Inflammatory macrophage treated with lipopolysaccharide for 4 hours (primary cell): ENCODE measurements at regions not wholly inside any gene's neighbourhood (a gene's known extent, or its start where the extent isn't known, plus 50 kb on each side); places are given as distances from the start of the nearest gene placed in this dataset.
"Not testable (repeated sequence)": the region's sequence is repeated elsewhere in the genome, so short reads cannot be mapped to it uniquely, and the experiment has no call there.

Experiments
- DNase-seq: peaks from one replicate; pipeline ENCODE4 v3.0.0-alpha.2; 2020

DNA sequence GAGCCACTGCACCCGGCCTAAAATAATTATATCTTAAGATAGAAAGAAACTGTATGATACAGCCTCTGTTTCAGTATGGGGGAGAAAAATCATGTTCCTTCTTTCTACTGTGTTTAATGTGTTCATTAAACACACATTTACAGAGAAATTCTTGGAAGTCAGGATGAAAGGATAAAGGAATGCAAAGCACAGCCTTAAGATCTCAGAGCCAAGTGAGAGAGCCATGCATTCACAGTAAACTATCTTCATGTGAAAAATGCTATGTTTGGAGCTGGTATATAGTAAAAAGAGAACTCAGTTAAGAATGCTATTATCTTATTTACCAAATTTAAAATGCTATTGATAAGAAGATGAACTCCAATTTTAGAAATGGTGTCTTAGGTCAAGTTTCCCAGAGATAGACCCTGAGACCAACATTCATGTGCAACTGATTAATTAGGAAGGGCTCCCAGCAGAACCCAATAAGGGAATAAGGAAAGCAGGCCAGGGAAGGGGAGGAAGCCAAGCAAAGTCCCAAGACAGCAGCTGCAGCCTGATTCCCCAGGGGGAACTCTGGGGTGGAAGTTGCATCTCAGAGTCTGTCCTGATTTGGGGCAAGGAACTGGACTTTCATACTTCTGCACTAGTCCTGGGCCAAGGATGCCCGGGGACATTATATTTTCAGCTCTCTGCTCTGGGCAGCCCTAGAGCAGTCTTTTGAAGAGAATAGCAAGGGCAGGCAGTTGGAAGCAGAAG is 130.0 kb upstream of the ZNF648 start:
- DNase-seq: no peak

DNA sequence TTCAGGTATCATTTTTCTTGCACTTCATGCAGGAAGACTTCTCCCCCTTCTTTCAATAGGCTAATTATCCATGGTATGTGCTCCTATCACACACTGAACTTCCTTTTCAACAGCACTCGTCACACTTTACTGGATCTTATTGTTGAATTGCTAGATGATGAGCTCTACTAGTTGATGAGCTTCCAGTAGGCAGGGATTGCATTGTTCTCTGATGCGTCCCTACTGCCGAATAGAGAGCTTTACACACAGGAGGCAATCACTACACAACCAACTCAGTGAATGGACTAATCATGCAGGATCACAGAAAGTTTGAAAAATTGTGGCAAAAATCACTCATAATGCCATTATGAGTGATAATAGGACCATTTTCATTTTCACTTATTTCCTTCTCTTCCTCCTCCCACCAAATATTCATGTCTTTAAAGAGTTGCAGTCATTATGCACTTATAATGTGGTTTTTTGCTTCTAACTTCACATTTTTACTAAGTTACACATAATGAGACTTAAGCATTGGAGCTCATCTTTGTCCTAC is 128.1 kb upstream of the ZNF648 start:
- no peak for DNase-seq

DNA sequence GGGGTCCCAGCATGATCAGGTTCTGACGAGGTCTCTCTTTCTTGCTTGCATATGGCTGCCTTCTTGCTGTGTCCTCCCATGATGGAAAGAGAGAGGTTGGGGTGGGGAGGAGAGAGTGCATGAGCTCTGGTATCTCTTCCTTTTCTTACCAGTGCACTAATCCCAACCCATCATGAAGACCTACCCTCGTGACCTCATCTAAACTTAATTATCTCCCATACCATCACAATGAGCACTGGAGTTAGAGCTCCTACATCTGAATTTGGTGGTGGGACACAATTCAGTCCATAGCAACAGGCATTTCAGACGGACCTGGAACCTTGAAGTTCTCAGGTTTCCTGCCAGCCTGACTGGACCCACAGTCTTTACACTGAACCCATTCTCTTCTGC is 125.2 kb upstream of the ZNF648 start:
- DNase-seq: no peak

DNA sequence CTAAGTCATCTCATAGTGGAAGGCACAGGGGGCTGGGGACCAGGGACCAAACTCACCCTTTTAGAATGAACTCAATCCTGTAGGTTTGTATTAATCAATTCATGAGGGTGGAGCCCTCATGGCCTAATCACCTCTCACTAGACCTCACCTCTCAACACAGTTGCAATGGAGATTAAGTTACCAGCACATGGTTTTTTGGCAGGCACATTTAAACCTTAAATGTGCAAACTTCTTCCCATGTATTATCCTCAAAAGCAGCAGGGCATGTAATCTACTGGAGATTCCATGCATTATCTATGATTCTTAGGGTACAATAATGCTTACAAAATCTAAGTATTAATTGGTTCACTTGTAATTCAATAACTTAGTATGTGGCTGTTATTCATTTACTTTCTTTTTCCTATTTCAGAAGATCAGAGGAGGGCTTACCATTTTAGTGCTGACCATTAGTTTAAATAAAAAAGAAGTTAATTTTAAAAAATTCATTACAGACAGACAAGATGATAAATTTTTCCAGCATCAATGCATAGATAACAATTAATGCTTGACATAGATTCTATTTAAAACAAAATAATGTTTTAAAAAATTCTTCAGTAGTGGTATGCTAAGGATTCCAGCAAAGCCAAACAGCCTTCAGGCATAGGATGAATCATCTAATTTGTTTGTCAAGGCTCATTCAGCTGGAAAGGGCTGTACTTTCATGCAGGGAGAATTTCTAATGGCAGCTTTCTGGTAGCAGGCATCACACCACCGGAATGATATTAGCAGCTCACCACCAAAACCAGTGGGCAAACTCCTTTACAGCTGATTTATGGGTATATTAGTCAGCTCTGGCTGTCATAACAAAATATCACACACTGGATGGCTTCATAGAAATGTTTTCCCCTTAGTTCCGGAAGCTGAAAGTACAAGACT is 124.6 kb upstream of the ZNF648 start:
- no peak for DNase-seq

DNA sequence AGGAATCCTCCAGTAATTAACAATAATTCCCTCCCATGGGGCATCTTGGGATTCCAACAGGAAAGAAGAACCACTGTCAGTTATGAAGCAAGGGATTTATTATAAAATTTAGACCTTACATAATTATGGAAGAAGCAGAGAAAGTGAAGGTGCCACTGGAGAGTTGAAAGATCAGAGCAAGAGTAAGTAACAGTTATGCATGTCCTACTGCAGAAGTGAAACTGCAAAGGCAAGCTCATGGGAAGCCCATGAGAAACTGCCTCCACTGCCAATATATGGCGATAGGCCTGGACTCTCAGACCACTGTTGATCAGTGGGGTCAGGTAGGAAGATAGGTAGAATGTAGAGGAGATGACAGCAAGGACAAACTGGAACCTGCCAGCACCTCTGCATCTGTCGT is 123.6 kb upstream of the ZNF648 start:
- DNase-seq: peak; percentile 74

DNA sequence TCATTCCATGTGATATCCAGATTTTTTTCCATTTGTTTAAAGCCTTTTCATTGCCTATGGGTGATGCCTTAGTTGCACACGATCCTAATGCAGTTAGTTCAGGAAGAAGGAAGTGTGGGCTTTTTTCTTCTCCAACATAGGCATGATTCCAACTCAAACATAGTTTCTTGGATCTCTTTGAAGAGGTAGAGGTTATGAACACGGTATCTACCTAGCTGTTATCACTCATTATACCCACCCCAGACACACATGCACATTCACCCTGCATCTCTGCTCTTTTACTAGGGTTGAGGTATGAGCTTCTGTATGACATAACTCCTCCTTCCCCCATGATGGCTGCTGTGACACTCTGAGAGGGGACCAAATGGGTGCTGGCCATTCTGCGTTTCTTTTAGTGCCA is 122.1 kb upstream of the ZNF648 start:
- DNase-seq: no peak

DNA sequence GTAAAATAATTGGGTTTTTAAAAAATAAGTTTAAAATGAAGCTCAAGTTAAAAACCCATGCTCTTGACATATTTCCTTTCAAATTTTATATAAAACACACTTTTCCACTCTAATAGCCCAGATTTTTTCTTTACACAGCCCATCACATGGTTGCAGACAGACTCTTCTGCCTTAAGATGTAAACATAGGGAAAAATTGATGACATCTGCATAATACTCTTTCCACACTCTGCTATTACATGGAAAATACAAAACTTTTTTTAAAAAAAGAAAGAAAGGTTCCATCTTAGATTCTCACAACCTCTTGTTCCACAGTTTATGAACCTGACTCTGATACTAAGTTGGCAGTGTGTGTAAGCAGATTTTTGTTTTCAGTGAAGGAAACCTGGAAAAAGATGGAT is 120.8 kb upstream of the ZNF648 start:
- no peak for DNase-seq

DNA sequence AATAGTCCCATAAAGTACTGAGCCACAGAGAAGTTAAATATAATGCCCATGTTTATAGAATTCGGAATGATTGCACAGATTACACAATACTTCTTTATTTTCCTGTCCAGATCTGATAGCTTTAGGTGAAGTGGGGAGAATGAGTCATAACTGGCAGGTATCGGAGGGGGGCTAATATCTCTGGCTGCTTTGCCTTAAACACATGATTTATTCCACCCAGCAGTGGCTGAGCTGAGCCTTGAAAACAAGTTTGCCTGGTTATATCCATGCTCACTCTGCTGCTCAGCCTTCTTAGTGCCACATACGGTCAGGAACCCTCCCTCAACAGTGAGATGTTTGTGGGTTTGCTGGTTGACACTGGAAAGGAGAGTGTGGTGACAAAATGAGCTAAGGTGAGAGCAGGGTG is 119.7 kb upstream of the ZNF648 start:
- DNase-seq: no peak

DNA sequence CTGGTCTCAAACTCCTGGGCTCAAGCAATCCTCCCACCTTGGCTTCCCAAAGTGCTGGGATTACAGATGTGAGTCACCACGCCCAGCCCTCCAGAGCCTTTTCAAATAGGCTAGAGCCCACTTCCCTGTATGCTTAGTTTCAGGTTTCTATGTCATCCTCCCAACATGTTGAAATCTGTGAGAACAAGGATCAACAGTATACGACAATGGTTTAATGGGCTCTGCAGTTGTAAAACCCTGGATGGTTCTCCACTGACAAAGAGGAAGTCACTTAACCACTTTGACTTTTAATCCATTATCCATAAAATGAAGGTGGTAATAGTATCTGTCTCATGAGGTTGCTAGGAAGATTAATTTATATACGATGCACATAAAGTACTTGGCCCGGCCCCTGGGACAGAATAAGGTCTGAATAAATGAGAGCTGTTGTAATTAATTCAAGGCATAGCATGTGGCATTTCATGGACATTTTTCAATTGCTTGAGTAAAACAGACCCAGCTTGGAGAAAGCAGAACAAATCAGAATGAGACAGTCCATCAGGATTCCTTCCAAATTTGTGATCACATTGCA is 113.9 kb upstream of the ZNF648 start:
- DNase-seq: peak; percentile 94

DNA sequence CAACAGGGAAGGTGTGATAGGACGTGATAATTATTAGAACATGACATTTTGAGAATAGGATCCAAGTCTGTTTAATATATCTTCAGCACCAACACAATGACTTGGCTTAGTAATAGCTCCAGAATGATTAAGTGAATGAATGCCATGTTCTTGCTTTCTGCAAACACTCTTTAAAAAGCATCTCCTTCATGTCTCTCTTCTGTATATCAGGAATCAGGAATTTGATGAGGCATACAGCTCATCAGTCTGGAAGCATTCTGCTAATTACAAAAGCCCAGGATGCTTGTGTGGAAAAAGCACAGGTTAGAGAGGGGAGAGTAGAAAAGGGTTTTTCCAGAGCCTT is 113.0 kb upstream of the ZNF648 start:
- no peak for DNase-seq

DNA sequence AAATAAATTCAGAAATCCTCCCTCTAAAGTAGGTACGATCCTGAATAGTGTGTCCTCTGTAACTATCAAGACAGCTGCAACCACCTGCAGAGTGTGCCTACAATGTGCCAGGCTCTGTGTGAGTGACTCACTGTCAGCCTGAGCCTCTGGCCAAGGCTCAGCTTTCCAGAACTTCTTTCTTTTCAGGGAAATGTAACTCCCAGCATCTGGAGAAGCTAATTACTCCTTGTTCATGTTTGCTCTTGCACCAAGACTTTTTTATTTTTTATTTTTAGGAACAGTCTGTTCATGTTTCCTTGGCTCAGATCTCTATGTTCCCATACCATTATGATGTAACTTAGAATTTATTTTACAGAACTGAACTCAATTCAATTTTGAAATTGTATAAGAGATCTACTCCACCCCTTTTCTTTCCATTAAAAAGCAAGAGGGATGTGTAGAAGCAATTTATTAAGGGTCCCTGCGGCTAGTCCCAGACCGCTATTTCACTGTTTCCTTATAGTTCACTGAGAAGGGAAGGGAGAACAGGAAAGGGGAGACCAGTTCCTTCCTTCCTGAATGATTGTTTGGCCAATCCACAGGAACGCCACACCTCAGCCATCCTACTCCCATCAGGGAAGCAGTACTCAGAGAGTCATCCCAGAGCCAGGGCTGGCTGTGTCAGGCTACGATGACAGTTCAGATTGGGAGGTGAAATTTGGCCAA is 112.4 kb upstream of the ZNF648 start:
- DNase-seq: peak; percentile 46

DNA sequence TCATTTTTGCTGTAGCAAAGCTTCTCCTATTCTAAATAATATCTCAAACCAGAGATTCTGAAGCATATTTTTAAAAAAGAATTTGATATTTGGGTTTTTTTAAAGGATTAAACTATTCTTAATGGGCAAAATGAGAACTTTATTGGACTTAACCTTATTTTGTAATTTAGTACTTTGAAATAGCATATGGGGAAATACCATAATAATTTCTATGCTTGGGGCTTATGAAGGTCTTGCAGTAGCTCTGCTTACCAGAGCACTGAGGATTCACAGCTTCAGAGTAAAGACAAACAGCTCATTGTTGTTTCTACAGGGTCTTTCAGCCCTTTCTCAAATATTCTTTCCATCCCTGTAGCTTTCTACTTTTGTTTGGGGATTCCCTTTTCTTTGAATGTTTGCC is 111.2 kb upstream of the ZNF648 start:
- no peak for DNase-seq

DNA sequence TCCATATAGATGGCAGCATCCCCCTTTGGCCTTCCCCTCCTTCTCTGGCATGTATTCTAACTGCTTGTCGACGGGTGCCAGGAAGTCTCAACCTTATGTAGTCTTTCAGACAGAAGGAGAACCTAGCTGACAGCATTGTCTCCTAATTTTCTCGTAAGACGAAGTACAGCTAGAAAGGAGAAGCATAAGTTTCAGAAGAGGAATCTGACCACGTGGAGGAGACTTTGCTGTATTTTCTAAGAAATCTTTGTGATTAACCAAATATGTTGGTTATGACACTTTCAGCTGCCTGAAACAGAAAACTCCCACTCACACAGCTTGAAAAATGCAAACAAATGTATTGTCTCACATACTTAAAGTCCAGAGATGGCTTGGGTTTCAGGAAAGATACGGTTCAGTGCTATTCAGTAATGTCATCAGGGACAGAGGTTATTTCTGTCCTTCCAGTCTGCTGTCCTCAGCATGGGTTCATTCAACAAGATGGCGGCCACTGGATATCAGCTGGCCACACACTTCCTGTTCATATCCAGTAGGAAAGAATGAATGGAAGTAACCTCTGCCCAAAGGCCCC is 109.5 kb upstream of the ZNF648 start:
- peak; percentile 94 for DNase-seq

DNA sequence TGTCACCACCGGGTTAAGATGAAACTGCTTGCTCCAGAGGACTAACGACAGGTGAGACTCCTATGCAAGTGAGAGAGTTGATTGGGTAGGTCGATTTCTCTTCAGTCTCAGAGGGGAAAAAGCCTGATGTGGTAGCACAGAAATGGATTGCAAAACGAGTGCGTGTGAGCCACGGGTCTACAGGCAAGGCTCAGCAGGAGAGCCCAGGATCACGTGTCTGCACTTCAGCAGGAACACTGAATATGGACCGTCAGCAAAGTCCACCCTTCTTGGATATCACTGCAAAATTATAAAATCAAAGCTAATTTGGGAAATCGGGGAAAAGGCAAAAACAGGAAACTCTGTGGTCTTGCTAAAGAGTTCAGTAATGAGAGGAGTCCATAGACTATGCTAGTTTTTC is 107.7 kb upstream of the ZNF648 start:
- peak; percentile 69 for DNase-seq

DNA sequence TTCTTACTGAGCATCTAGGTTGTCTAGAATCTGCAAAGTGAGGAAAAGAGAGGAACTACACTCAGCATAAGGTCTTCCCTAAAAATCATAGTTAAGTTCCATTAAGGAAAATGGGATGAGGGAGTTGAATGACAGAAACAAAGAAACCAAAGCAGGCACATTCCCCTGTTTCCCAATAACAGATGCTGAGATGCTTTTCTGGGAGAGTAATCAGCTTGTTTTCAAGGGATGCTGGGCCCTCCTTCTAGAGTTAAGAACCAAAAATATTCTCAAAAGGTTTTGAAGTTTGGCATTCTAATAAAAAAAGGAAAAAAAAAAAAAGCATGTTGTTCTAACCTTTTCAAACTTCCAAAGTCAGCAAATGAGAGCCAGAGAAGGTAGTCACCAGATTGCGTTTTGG is 105.2 kb upstream of the ZNF648 start:
- DNase-seq: no peak

DNA sequence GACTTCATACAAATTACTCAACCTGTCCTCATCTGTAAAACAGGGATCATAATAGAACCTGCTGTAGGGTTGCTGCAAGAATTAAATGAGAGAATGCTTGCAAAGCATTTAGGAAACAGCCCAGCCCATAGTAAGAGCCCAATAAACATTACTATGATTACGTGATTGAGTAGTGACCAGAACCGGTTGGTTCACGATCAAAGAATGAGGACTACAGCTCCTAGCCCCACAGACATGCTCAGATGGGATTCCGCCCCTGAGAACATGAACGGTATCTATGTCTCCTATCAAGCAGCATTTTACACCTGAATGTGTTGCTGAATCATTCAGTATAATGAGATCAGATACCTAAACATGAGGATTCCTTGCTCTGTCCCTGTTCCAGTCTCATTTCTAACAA is 104.8 kb upstream of the ZNF648 start:
- no peak for DNase-seq

DNA sequence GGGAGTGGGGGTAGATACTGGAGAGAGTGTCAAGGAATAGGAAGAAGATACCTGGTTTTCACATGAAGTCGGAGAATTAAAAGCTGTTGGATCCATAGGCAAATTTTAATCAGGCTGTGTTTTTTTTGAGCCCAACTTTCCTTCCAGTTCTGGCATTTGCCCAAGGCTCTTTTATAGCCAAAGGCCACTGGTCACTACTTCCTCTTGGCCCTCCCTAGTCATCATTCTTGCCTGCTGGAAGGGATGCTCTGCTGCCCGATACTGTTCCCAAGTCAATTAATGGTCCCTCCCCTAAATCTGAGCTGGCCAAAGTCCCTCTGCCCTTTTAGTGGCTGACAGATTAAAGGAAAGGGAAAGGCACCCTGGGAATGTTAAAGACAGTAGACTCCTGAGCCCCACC is 102.8 kb upstream of the ZNF648 start:
- DNase-seq: no peak

DNA sequence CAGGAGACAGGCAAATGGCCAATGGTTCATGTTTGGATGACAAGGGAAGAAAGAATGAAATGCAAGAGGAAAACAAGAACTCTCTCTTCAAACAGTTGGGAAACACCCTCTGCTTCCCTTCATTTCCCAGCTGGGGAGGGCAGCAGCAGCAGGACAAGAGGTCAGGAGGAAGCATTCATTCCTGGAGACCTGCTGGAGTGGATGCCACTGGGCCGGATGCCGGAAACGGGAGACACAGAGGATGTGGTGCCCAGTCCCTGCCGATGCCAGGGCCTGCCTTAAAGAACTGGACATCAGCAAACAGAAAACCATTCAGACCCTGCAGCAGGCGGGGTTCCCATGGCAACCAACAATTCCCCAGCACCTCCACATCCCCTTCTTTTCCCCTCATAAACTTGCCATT is 102.3 kb upstream of the ZNF648 start:
- DNase-seq: no peak

DNA sequence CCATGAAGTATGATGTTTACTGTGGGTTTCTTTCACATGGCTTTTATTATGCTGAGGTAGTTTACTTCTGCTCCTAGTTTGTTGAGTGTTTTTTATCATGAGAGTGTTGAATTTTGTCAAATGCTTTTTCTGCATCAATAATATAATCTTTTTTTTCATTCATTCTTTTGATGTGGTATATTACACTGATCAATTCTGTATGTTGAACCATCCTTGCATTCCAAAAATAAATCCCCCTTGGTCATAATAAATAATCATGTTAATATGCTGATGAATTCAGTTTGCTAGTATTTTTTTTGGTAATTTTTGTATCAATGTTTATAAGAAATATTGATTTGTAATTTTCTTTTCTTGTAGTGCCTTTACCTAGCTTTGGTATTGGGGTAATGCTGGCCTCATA is 97.9 kb upstream of the ZNF648 start:
- DNase-seq: no peak

DNA sequence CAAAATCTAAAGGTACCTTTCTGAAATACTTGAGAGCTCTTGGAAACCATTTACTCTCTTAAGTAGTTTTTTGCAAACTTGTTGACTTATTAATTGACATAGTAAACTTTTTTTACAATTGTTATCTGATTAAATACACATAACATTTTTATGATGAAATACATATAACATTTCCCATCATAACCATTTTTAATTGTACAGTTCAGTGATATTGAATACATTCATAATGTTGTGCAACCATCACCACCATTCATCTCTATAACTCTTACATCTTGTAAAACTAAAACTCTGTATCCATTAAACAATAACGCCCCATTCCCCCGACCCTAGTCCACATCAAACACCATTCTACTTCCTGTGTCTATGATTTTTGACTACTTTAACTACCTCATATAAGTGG is 95.7 kb upstream of the ZNF648 start:
- DNase-seq: no peak

DNA sequence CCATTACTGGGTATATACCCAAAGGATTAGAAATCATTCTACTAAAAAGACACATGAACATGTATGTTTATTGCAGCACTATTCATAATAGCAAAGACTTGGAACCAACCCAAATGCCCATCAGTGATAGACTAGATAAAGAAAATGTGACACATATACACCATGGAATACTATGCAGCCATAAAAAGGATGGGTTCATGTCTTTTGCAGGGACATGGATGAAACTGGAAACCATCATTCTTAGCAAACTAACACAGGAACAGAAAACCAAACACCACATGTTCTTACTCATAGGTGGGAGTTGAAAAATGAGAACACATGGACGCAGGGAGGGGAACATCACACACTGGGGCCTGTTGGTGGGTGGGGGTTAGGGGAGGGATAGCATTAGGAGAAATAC is 92.9 kb upstream of the ZNF648 start:
- DNase-seq: not testable (repeated sequence)

DNA sequence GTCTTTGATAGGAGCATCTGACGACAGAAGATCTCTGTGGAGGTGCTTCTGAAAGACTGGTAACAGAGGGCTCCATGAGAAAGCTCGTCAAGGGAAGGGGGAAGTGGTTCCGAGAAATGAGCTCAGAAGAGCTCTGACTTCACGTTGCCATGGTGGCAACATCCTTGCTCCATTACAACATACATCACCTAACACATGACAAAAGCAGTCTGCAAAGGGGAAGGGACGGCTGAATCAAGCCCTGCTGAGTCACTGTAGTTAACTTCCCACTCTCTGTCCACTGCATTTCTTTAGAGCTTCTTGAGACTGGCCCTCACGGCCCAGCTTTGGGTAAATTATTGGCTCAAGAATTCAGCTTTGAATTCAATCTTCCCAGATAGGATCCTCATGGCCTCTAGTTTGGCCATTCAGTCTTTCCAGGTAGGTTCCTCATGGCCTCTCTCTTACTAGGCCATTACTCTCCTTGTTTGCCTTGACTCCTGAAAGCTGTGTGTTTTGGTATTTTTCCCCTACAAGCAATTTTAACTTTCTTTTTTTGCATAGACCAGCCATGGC is 88.0 kb upstream of the ZNF648 start:
- DNase-seq: peak; percentile 99

DNA sequence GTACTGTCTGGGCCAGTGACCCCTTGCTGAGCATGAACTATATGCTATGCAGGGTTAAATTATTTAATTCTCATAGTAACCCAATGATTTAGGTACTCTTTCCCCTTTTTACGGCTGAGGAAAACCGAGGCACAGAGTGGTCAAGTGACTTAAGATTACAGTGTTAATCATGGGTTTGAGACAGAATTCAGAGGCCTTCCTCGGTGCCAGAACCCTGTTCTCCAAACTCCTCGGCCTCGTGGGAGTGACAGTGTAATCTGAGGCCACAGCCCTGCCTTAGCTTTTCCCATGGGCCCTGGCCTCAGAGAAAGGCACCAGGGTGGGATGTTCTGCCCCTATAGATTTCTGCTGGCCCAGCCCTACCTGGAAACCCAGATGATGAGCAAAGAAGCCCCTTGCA is 86.4 kb upstream of the ZNF648 start:
- DNase-seq: peak; percentile 67
